ENCODE measurements at regions not wholly inside any gene's neighbourhood (a gene's known extent, or its start where the extent isn't known, plus 50 kb on each side); places are given as distances from the start of the nearest gene placed in this dataset.

- no peaks in the 10 kb centered on the region for H3K4me1 Mint-ChIP-seq
- H2AFZ ChIP-seq (ENCODE audit: insufficient read depth, low read depth, low read length, poor library complexity, severe bottlenecking) = no peak overlapping the region
- no peak overlapping the region for H3K9ac ChIP-seq (ENCODE audit: low read length)
- ATAC-seq (ENCODE audit: low read depth) (no peak), DNase-seq (no peak)
- ChIA-PET POLR2A (no interaction called here), CTCF (no interaction called here)
- H3K4me1 ChIP-seq (ENCODE audit: control insufficient read depth in 2 of 2, insufficient read depth in 2 of 2, low read length in 2 of 2) = no peaks in the 10 kb centered on the region
- H3K4me3 Mint-ChIP-seq = no peak overlapping the region
- 50% methylated on average over 1 of the region's 4 CpGs for WGBS (ENCODE audit: insufficient coverage)
- H3K79me2 ChIP-seq (ENCODE audit: control insufficient read depth, insufficient read depth, low read length) = no peaks in the 10 kb centered on the region
- H3K4me3 ChIP-seq (ENCODE audit: control extremely low read depth in 1 of 5, extremely low read depth in 1 of 5, insufficient read depth in 1 of 5, low read depth in 2 of 5, low read length in 4 of 5) = no peak overlapping the region
- TF ChIP-seq, protein P1, sequence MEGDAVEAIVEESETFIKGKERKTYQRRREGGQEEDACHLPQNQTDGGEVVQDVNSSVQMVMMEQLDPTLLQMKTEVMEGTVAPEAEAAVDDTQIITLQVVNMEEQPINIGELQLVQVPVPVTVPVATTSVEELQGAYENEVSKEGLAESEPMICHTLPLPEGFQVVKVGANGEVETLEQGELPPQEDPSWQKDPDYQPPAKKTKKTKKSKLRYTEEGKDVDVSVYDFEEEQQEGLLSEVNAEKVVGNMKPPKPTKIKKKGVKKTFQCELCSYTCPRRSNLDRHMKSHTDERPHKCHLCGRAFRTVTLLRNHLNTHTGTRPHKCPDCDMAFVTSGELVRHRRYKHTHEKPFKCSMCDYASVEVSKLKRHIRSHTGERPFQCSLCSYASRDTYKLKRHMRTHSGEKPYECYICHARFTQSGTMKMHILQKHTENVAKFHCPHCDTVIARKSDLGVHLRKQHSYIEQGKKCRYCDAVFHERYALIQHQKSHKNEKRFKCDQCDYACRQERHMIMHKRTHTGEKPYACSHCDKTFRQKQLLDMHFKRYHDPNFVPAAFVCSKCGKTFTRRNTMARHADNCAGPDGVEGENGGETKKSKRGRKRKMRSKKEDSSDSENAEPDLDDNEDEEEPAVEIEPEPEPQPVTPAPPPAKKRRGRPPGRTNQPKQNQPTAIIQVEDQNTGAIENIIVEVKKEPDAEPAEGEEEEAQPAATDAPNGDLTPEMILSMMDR (IDR thresholded peaks at IDR 0.05) = no peak
- TF ChIP-seq EZH2 (IDR thresholded peaks at IDR 0.05; ENCODE audit: borderline replicate concordance, insufficient read depth, low read depth, low read length, poor library complexity, severe bottlenecking) = no peak
- intact Hi-C loops (cut with micrococcal nuclease) = no loop called here
- H3K27me3 ChIP-seq (replicated peaks in 1 of 4; ENCODE audit: control extremely low read depth in 1 of 4, control insufficient read depth in 3 of 4, insufficient read depth in 4 of 4, low read length in 3 of 4) = no peaks in the 10 kb centered on the region
- no peaks in the 10 kb centered on the region for H4K20me1 ChIP-seq (ENCODE audit: control insufficient read depth, insufficient read depth, low read length, poor library complexity, severe bottlenecking)
- no peak overlapping the region for H3K4me2 ChIP-seq (replicated peaks; ENCODE audit: low read depth, low read length, poor library complexity, severe bottlenecking)
- no peaks in the 10 kb centered on the region for H3K27me3 Mint-ChIP-seq
- peaks cover 1% of the 10 kb centered on the region for H3K9me3 Mint-ChIP-seq (ENCODE audit: insufficient read depth)
- no peak overlapping the region for H3K27ac ChIP-seq (ENCODE audit: low read length in 2 of 2)
- H3K9me3 ChIP-seq (ENCODE audit: control extremely low read depth in 1 of 3, control insufficient read depth in 2 of 3, insufficient read depth in 1 of 3, low read length in 2 of 3) = no peaks in the 10 kb centered on the region
- H3K27ac Mint-ChIP-seq = no peak overlapping the region
- no peaks in the 10 kb centered on the region for H3K36me3 ChIP-seq (replicated peaks in 1 of 2; ENCODE audit: control extremely low read depth in 1 of 2, control insufficient read depth in 1 of 2, extremely low read depth in 1 of 2, insufficient read depth in 2 of 2, low read length in 1 of 2)
These were observed 826.0 kb upstream of the EPHA7 start for GRCh38 chr6:94245395-94245794.

- no peak overlapping the region for H3K4me2 ChIP-seq (replicated peaks; ENCODE audit: low read depth, low read length, poor library complexity, severe bottlenecking)
- Mint-ChIP-seq H3K27ac (no peak overlapping the region), H3K27me3 (no peaks in the 10 kb centered on the region), H3K4me1 (no peaks in the 10 kb centered on the region), H3K4me3 (no peak overlapping the region), H3K9me3 (ENCODE audit: insufficient read depth) (peaks cover 1% of the 10 kb centered on the region)
- 0% methylated on average over 1 of the region's 1 CpG for WGBS (ENCODE audit: insufficient coverage)
- no peak overlapping the region for H3K9ac ChIP-seq (ENCODE audit: low read length)
- no peaks in the 10 kb centered on the region for H3K36me3 ChIP-seq (replicated peaks in 1 of 2; ENCODE audit: control extremely low read depth in 1 of 2, control insufficient read depth in 1 of 2, extremely low read depth in 1 of 2, insufficient read depth in 2 of 2, low read length in 1 of 2)
- ATAC-seq (ENCODE audit: low read depth) (no peak), DNase-seq (no peak)
- ChIA-PET CTCF (no interaction called here), POLR2A (no interaction called here)
- no peaks in the 10 kb centered on the region for H3K79me2 ChIP-seq (ENCODE audit: control insufficient read depth, insufficient read depth, low read length)
- intact Hi-C loops (cut with micrococcal nuclease) = no loop called here
- H4K20me1 ChIP-seq (ENCODE audit: control insufficient read depth, insufficient read depth, low read length, poor library complexity, severe bottlenecking) = no peaks in the 10 kb centered on the region
- H3K4me3 ChIP-seq (ENCODE audit: control extremely low read depth in 1 of 5, extremely low read depth in 1 of 5, insufficient read depth in 1 of 5, low read depth in 2 of 5, low read length in 4 of 5) = no peak overlapping the region
- H3K27me3 ChIP-seq (replicated peaks in 1 of 4; ENCODE audit: control extremely low read depth in 1 of 4, control insufficient read depth in 3 of 4, insufficient read depth in 4 of 4, low read length in 3 of 4) = no peaks in the 10 kb centered on the region
- no peak overlapping the region for H2AFZ ChIP-seq (ENCODE audit: insufficient read depth, low read depth, low read length, poor library complexity, severe bottlenecking)
- TF ChIP-seq, protein P1 (IDR thresholded peaks at IDR 0.05) = no peak
- no peak for TF ChIP-seq EZH2 (IDR thresholded peaks at IDR 0.05; ENCODE audit: borderline replicate concordance, insufficient read depth, low read depth, low read length, poor library complexity, severe bottlenecking)
- H3K4me1 ChIP-seq (ENCODE audit: control insufficient read depth in 2 of 2, insufficient read depth in 2 of 2, low read length in 2 of 2) = no peaks in the 10 kb centered on the region
- H3K9me3 ChIP-seq (ENCODE audit: control extremely low read depth in 1 of 3, control insufficient read depth in 2 of 3, insufficient read depth in 1 of 3, low read length in 2 of 3) = peaks cover 0 to 2% (median 0%) of the 10 kb centered on the region in 3 donors
- no peak overlapping the region for H3K27ac ChIP-seq (ENCODE audit: low read length in 2 of 2)
These were observed 819.5 kb upstream of the EPHA7 start for GRCh38 chr6:94238868-94239267.

Data from B cell (primary cell).